ENCODE measurements at regions not wholly inside any gene's neighbourhood (a gene's known extent, or its start where the extent isn't known, plus 50 kb on each side); places are given as distances from the start of the nearest gene placed in this dataset.

DNA sequence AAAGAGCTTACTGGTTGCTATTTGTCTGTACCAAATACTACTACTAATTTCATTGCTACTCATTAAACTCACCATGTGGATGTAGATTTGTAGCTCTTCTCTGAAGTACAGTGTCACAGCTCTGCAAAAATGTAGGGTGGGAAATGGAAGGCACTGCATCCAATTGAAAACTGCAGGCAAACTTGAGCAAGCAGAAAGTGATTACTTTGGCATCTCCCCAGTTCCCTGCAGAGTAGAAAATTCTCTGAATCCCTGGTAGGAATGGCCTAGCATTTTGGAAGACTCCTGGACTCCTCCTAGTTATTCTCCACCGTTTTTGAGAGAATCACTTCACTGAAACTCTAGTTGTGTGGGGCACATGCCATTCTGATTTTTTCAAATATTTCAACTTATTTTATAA lies 239.1 kb downstream of the DIO2 start:
- no peak for TF ChIP-seq EZH2phosphoT487 (IDR thresholded peaks at IDR 0.05; ENCODE audit: low read length)
- TF ChIP-seq EZH2 (optimal IDR thresholded peaks at IDR 0.05; ENCODE audit: low read depth, low read length): no peak
- TF ChIP-seq, protein P1, sequence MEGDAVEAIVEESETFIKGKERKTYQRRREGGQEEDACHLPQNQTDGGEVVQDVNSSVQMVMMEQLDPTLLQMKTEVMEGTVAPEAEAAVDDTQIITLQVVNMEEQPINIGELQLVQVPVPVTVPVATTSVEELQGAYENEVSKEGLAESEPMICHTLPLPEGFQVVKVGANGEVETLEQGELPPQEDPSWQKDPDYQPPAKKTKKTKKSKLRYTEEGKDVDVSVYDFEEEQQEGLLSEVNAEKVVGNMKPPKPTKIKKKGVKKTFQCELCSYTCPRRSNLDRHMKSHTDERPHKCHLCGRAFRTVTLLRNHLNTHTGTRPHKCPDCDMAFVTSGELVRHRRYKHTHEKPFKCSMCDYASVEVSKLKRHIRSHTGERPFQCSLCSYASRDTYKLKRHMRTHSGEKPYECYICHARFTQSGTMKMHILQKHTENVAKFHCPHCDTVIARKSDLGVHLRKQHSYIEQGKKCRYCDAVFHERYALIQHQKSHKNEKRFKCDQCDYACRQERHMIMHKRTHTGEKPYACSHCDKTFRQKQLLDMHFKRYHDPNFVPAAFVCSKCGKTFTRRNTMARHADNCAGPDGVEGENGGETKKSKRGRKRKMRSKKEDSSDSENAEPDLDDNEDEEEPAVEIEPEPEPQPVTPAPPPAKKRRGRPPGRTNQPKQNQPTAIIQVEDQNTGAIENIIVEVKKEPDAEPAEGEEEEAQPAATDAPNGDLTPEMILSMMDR (IDR thresholded peaks at IDR 0.05; ENCODE audit: low read length): no peak
